ENCODE measurements at regions not wholly inside any gene's neighbourhood (a gene's known extent, or its start where the extent isn't known, plus 50 kb on each side); places are given as distances from the start of the nearest gene placed in this dataset.

DNA sequence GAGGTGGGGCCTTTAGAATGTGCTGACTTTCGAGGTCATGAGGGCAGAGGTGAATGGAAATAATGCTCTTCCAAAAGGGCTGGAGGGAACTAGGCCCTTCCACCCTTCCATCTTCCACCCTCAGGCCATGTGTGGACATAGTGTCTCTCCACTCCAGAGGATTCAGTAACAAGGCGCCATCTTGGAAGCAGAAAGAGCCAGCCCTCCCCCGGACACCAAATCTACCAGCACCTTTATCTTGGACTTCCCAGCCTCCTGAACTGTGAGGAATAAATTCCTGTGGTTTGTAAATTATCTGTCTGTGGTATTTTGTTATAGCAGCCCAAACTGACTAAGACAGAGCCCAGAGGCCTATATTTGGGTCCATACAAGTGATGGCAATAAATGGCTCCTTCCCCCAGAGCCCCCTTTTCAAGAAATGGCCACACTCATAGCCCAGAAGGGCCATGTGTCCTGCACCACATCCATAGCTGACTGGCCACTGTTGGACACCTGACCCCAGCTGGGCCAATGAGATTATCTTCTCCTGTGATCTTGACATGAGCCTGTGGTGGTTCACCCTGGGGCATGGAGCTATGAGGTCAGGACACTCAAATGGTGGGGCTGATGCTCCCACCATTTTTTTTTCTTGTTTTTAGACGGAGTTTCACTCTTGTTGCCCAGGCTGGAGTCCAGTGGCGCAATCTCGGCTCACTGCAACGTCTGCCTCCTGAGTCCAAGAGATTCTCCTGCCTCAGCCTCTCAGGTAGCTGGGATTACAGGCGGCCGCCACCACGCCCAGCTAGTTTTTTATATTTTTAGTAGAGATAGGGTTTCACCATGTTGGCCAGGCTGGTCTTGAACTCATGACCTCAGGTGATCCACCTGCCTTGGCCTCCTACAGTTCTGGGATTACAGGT is 114.9 kb downstream of the RRAGC start:
- H3K4me1 ChIP-seq, result no peaks in the 10 kb centered on the region
- no peak for TF ChIP-seq POLR2AphosphoS5 (IDR thresholded peaks at IDR 0.05)
- no peak for TF ChIP-seq POLR2A (IDR thresholded peaks at IDR 0.05)
- TF ChIP-seq, protein P1, sequence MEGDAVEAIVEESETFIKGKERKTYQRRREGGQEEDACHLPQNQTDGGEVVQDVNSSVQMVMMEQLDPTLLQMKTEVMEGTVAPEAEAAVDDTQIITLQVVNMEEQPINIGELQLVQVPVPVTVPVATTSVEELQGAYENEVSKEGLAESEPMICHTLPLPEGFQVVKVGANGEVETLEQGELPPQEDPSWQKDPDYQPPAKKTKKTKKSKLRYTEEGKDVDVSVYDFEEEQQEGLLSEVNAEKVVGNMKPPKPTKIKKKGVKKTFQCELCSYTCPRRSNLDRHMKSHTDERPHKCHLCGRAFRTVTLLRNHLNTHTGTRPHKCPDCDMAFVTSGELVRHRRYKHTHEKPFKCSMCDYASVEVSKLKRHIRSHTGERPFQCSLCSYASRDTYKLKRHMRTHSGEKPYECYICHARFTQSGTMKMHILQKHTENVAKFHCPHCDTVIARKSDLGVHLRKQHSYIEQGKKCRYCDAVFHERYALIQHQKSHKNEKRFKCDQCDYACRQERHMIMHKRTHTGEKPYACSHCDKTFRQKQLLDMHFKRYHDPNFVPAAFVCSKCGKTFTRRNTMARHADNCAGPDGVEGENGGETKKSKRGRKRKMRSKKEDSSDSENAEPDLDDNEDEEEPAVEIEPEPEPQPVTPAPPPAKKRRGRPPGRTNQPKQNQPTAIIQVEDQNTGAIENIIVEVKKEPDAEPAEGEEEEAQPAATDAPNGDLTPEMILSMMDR (IDR thresholded peaks at IDR 0.05), result no peak
- no peak overlapping the region for H3K4me3 ChIP-seq
- no peaks in the 10 kb centered on the region for H3K36me3 ChIP-seq
- no peak for DNase-seq (ENCODE audit: low spot score in 2 of 2)
- H3K27ac ChIP-seq, result no peak overlapping the region
- intact Hi-C loops (cut with DNase I; ENCODE audit: low total_unique reads), result no loop called here
- H3K27me3 ChIP-seq, result no peaks in the 10 kb centered on the region
- H3K9me3 ChIP-seq, result no peaks in the 10 kb centered on the region

DNA sequence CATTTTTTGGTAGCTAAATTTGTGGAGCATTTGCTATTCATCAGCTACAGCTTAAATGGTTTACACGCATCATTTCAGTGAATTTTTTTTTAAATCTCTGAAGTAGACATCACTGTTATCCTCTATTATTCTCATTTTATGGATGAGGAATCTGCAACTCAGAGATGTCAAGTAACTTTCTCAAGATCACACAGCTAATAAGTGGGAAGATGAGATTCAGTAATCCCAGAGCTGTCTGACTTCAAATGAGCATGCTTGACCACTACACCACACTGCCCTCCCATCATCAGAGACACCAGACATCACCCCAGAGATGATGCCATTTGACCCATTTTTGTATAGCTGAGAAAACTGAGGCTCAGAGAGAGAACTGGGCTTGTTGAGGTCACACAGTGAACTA is 116.4 kb downstream of the RRAGC start:
- Histone ChIP-seq H3K27me3 (no peaks in the 10 kb centered on the region), H3K9me3 (no peaks in the 10 kb centered on the region), H3K4me3 (no peak overlapping the region), H3K4me1 (no peaks in the 10 kb centered on the region), H3K36me3 (no peaks in the 10 kb centered on the region), H3K27ac (no peak overlapping the region)
- TF ChIP-seq POLR2A (IDR thresholded peaks at IDR 0.05) (no peak), POLR2AphosphoS5 (IDR thresholded peaks at IDR 0.05) (no peak)
- TF ChIP-seq, protein P1 (IDR thresholded peaks at IDR 0.05), result no peak
- intact Hi-C loops (cut with DNase I; ENCODE audit: low total_unique reads), result no loop called here
- no peak for DNase-seq (ENCODE audit: low spot score in 2 of 2)

DNA sequence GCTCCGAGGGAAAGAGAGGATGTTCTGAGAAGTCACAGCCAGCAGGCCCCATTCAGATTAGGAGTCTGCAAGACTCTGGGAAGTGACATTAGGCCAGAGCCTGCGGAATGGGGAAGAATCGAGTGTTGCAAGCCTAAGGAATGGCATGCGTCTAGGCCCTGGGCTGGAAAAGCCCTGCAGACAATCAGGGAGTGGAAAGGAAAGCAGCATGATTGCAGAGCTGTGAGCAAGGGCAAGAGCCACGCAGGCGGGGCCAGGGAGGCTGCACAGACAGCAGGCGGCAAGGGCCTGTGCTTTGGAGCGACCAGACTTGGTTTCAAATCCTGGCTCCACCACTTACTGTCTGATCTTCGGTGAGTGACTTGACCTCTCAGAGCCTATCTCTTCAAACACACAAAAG is 118.2 kb downstream of the RRAGC start:
- H3K27ac ChIP-seq, result no peak overlapping the region
- H3K4me3 ChIP-seq, result no peak overlapping the region
- TF ChIP-seq, protein P1 (IDR thresholded peaks at IDR 0.05), result no peak
- TF ChIP-seq POLR2A (IDR thresholded peaks at IDR 0.05), result no peak
- no peak for TF ChIP-seq POLR2AphosphoS5 (IDR thresholded peaks at IDR 0.05)
- intact Hi-C loops (cut with DNase I; ENCODE audit: low total_unique reads), result no loop called here
- DNase-seq (ENCODE audit: low spot score in 2 of 2), result no peak
- H3K4me1 ChIP-seq, result no peaks in the 10 kb centered on the region
- no peaks in the 10 kb centered on the region for H3K9me3 ChIP-seq
- H3K36me3 ChIP-seq, result no peaks in the 10 kb centered on the region
- no peaks in the 10 kb centered on the region for H3K27me3 ChIP-seq

DNA sequence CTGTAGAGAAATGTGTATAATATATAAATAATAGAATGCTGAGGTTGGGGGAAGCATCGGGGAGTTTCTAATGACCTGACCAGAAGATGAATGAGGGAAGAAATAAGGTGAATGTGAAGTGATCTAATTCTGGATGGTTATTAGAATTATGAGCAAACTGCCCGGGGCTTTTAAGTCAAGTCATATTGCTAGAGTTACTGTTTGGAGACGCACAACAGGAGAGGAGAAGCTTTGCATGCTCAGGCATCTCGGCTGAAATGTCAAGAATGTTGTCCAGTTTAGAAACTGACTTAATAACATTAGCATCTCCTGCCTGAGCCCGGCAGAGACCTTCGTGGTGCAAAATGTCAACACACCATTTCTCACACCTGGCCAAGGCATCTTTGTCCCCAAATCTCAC is 119.1 kb downstream of the RRAGC start:
- Histone ChIP-seq H3K36me3 (no peaks in the 10 kb centered on the region), H3K9me3 (no peaks in the 10 kb centered on the region), H3K4me1 (no peaks in the 10 kb centered on the region), H3K27me3 (no peaks in the 10 kb centered on the region), H3K4me3 (no peak overlapping the region), H3K27ac (no peak overlapping the region)
- no peak for DNase-seq (ENCODE audit: low spot score in 2 of 2)
- TF ChIP-seq, protein P1 (IDR thresholded peaks at IDR 0.05), result no peak
- TF ChIP-seq POLR2AphosphoS5 (IDR thresholded peaks at IDR 0.05) (no peak), POLR2A (IDR thresholded peaks at IDR 0.05) (no peak)
- intact Hi-C loops (cut with DNase I; ENCODE audit: low total_unique reads), result no loop called here

DNA sequence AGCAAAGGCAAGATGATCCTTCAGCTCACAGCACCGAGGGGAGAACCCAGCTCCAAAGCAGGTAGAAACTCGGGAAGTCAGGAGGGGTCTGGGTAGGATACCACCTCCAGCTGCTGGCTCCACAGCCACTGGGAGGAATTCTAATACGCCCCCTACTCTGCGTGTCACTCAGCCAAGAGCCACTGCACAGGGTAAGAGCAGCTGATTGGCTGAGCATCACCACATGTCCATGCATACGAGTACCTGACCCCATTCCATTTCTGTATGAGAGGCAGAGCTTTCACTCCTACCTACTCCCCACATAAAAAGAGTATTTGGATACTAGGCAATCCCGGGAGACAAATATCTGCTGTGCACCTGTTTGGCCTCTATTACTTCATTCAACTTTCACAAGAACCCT is 121.4 kb downstream of the RRAGC start:
- no peak overlapping the region for H3K4me3 ChIP-seq
- no peaks in the 10 kb centered on the region for H3K36me3 ChIP-seq
- H3K27me3 ChIP-seq, result no peaks in the 10 kb centered on the region
- TF ChIP-seq, protein P1 (IDR thresholded peaks at IDR 0.05), result no peak
- no peak for TF ChIP-seq POLR2AphosphoS5 (IDR thresholded peaks at IDR 0.05)
- H3K9me3 ChIP-seq, result no peaks in the 10 kb centered on the region
- no peak overlapping the region for H3K27ac ChIP-seq
- H3K4me1 ChIP-seq, result no peaks in the 10 kb centered on the region
- DNase-seq (ENCODE audit: low spot score in 2 of 2), result no peak
- intact Hi-C loops (cut with DNase I; ENCODE audit: low total_unique reads), result no loop called here

All from breast epithelium (tissue), 4 donors.